ENCODE measurements at regions not wholly inside any gene's neighbourhood (a gene's known extent, or its start where the extent isn't known, plus 50 kb on each side); places are given as distances from the start of the nearest gene placed in this dataset.

DNA sequence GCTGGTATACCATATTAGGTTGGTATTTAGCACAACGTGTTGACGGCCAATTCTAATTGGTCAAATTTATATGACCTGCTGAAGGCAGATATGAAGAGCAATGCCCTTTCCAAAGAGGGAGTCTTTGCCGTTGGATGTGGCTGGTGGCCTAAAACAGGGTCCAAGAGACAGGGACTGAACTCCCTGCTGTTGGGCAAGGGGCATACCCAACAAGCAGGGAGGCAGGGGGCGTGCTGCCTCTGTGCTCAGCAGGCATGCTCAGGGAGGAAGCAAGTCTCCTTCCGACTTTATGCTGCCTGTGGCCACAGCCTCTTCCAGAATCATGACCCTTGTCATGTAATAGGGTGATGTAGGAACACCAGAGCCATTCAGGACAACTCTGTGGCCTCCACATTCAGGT, 167.7 kb upstream of the NPVF start:
- Histone ChIP-seq H3K4me1 (peaks cover 0 to 37% (median 6%) of the 10 kb centered on the region in 4 donors), H3K4me3 (no peak overlapping the region), H3K27ac (no peak overlapping the region), H3K9me3 (no peaks in the 10 kb centered on the region), H3K27me3 (peaks cover 0 to 3% of the 10 kb centered on the region in 2 donors), H3K36me3 (no peaks in the 10 kb centered on the region)
- TF ChIP-seq, protein P1, sequence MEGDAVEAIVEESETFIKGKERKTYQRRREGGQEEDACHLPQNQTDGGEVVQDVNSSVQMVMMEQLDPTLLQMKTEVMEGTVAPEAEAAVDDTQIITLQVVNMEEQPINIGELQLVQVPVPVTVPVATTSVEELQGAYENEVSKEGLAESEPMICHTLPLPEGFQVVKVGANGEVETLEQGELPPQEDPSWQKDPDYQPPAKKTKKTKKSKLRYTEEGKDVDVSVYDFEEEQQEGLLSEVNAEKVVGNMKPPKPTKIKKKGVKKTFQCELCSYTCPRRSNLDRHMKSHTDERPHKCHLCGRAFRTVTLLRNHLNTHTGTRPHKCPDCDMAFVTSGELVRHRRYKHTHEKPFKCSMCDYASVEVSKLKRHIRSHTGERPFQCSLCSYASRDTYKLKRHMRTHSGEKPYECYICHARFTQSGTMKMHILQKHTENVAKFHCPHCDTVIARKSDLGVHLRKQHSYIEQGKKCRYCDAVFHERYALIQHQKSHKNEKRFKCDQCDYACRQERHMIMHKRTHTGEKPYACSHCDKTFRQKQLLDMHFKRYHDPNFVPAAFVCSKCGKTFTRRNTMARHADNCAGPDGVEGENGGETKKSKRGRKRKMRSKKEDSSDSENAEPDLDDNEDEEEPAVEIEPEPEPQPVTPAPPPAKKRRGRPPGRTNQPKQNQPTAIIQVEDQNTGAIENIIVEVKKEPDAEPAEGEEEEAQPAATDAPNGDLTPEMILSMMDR (IDR thresholded peaks at IDR 0.05), result no peak
- intact Hi-C loops (cut with DNase I; ENCODE audit: low total_unique reads), result loop anchor here (10.0 kb wide), 1 partner anchor 1769 kb away; the partner anchor contains the start of gene HOXA9
- DNase-seq, result no peak

DNA sequence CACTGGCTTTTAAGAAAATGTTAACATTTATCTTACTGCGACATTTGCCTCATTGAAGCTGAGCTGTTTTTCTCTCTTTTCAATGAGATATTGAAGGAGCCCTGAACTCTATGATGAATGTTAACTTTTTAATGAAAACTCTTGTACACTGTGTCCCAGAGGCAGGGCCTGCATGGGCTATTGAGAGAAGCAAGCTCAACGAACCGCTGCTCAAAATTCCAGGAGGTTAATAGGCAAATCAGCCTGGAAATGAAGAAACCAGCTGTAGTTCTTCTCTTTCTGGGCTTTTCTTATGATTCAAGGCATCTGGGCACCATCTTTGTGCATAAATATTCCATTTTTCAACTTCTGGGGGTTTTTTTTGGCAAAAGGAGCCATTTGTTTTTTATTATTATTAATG, 168.4 kb upstream of the NPVF start:
- intact Hi-C loops (cut with DNase I; ENCODE audit: low total_unique reads), result loop anchor here (10.0 kb wide), 1 partner anchor 1768 kb away; the partner anchor contains the start of gene HOXA9

DNA sequence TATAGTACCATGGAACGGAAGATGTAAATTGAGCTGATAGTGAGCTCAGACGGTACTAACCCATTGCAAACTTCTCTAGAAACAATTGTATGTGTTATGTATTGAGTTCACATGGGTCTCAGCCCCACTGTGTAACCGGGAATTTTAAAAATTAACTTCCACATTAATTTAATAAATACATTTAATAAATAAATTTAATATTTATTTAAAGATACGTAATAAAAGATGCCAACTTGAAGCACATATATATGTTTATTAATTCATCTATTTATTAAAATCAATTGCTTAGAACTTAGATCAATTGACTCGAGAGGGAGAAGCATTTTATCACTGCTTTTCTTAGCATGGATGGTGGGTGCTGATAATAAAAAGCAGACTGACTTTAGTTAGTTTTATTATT, 170.1 kb upstream of the NPVF start:
- no peaks in the 10 kb centered on the region for H3K36me3 ChIP-seq
- H3K27me3 ChIP-seq, result peaks cover 0 to 3% of the 10 kb centered on the region in 2 donors
- peaks cover 0 to 17% (median 2%) of the 10 kb centered on the region in 4 donors for H3K4me1 ChIP-seq
- no peak overlapping the region for H3K4me3 ChIP-seq
- TF ChIP-seq, protein P1 (IDR thresholded peaks at IDR 0.05), result no peak
- H3K9me3 ChIP-seq, result no peaks in the 10 kb centered on the region
- intact Hi-C loops (cut with DNase I; ENCODE audit: low total_unique reads), result loop anchor here (10.0 kb wide), 1 partner anchor 1766 kb away; the partner anchor contains the start of gene HOXA9
- no peak for DNase-seq
- no peak overlapping the region for H3K27ac ChIP-seq

More for the DNA sequence above, 168.4 kb upstream of the NPVF start:
- no peak overlapping the region for H3K4me3 ChIP-seq
- H3K27me3 ChIP-seq, result peaks cover 0 to 3% of the 10 kb centered on the region in 2 donors
- H3K4me1 ChIP-seq, result peaks cover 0 to 35% (median 6%) of the 10 kb centered on the region in 4 donors
- H3K9me3 ChIP-seq, result no peaks in the 10 kb centered on the region
- TF ChIP-seq, protein P1 (IDR thresholded peaks at IDR 0.05), result no peak
- DNase-seq, result no peak
- no peaks in the 10 kb centered on the region for H3K36me3 ChIP-seq
- no peak overlapping the region for H3K27ac ChIP-seq

DNA sequence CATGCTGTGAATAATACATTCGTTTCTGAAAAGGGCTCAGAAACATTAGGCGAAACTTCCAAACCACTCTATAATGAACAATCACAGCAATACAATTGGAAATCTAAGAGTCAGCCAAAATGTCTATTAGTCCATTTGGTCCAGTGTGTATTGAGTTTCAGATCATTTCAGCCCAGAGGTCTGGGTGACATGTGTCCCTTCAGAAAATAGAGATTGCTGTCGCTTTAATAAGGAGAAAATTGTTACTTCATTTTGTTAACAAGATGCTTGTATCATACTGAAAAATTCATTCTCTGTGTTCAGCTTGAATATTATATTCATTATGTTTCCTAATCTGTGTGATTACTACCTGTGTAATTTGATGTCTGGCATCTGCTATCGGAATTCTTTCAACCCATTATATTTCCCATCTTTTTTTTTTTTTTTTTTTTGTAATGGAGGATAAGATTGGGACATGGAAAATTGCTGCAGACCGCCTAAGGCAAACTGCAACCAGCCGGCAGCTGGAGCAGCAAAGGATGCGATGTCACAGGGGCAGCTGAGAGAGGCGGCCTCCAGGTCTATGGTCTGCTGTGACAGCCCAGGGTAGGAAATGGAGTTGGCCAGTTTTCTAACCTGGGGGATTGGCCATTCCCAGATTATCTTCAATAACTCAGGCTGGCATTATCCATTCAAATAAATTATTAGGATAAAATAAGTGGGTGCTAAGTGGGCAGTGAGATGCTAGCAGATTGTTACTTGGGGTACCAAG, 170.9 kb upstream of the NPVF start:
- H3K27me3 ChIP-seq, result peaks cover 0 to 3% of the 10 kb centered on the region in 2 donors
- no peak for DNase-seq
- H3K4me1 ChIP-seq, result peaks cover 0 to 10% (median 2%) of the 10 kb centered on the region in 4 donors
- H3K4me3 ChIP-seq, result no peak overlapping the region
- TF ChIP-seq, protein P1 (IDR thresholded peaks at IDR 0.05), result no peak
- intact Hi-C loops (cut with DNase I; ENCODE audit: low total_unique reads), result loop anchor here (10.0 kb wide), 1 partner anchor 1766 kb away; the partner anchor contains the start of gene HOXA9
- no peaks in the 10 kb centered on the region for H3K36me3 ChIP-seq
- H3K27ac ChIP-seq, result no peak overlapping the region
- no peaks in the 10 kb centered on the region for H3K9me3 ChIP-seq

DNA sequence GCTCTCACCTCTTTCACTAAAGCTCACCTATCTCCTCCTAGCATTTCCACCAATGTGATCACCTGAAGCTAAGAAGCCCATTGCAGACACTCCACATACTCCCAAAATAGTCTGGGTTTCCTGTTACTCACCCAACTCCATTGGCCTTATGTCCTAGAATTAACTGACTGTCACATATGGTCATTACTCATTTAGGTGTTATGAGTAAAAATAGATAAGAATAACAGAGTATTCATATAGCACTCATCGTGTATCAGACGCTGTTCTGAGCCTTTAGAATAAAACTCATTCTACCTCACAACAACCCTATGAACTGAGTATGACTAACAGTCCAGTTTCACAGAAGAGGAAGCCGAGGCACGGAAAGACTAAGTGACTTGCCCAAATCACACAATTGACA, 174.2 kb upstream of the NPVF start:
- H3K27ac ChIP-seq, result no peak overlapping the region
- intact Hi-C loops (cut with DNase I; ENCODE audit: low total_unique reads), result no loop called here
- DNase-seq, result no peak

More for the DNA sequence above, 174.2 kb upstream of the NPVF start:
- H3K36me3 ChIP-seq, result no peaks in the 10 kb centered on the region
- H3K27me3 ChIP-seq, result peaks cover 0 to 3% of the 10 kb centered on the region in 2 donors
- H3K9me3 ChIP-seq, result no peaks in the 10 kb centered on the region
- TF ChIP-seq, protein P1 (IDR thresholded peaks at IDR 0.05), result no peak
- peaks cover 0 to 10% (median 4%) of the 10 kb centered on the region in 4 donors for H3K4me1 ChIP-seq
- H3K4me3 ChIP-seq, result no peak overlapping the region
